ENCODE measurements at regions not wholly inside any gene's neighbourhood (a gene's known extent, or its start where the extent isn't known, plus 50 kb on each side); places are given as distances from the start of the nearest gene placed in this dataset.
A peak's percentile ranks its signal among the peaks of the same experiment; 100 is the strongest.
"Not testable (repeated sequence)": the region's sequence is repeated elsewhere in the genome, so short reads cannot be mapped to it uniquely, and the experiment has no call there.

DNA sequence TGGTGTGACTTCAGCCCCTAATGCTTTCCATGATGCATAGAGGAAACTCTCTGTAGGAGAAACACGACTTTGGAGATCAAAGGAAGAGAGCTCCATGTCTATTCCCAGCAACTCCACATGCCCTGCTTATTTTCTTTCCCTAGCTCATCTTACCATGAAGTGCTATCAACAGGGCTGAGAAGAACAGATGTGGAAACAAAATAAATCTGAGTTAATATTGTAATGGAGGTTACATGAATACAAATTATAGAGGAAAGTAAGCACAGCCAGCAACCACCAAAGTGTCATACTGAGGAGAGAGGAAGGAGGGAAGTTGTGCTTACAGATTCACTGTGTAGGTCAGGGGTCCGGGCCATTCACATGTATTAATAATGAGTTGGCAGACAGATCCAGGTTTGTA is 157.5 kb downstream of the RFPL4B start:
- DNase-seq, result no peak

DNA sequence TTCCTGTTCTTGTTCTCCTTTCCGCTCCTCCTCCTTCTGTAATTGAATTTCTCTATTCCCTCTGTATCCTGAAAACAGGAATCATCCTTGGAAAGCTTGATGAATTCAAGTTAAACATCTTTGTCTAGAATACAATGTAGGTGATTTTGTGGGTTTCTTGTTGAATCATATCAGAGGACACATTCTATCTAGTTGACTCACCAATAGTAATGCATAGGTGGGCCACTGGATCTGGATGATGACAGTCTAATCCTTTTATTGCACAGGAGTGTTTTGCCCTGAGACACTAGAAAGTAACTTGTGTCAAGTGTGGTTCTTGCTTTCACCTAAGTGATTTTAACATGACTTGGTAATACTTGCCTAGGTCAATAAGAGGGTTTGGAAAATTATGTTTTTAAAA is 164.3 kb downstream of the RFPL4B start:
- no peak for DNase-seq

DNA sequence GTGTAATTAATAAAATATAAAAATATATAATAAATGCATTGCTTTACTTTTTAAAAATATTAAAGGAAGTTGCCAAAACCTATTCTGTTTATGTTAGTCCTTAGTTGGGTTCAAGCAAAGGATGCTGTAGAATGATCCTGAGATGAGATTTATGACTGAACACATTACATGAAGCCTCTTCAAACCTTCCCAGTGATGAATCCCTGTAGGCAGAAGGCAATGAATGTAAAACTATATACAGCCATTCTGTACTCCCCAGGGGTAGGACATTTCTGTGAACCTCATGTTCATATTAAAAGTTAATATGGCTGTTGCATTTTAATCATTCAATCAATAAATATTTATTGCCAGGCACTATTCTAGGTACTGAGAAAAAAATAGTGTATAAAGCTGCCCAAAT is 166.0 kb downstream of the RFPL4B start:
- DNase-seq, result no peak

DNA sequence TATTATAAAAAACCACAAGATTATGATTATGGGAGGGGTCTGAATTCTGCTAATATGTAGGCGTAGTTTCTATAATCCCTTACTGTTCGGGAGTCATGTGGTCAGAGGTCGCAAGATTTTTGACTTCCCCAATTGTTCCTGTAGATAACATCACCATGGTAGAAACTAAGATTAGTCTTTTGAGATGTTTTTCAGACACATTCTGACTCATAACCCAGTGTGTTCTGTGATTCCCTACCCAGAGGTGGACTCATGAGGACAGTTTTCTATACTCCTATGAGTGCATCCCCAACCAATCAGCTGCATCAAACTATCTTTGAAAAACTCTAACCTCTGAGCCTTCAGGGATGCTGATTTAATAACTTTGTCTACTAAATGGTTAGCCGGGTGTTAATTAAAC is 175.5 kb downstream of the RFPL4B start:
- DNase-seq, result no peak

DNA sequence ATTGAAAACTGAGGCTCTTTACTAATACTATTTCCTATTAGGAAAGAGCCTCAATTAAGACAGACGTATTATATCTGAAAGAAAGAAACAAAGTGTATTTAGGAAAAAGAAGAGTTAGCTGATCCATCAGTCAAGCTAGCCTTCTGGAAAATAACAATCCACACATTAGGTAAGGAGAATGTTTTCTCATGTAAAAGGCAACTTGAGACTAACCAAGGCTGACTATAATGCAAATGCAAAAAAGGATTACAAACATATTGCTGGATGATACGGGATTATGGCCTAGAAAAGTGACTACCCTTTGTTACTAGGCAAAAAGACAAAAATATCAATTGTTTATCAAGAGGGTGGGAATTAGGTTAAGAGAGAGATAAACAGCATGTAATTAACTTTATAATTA is 176.9 kb downstream of the RFPL4B start:
- no peak for DNase-seq

DNA sequence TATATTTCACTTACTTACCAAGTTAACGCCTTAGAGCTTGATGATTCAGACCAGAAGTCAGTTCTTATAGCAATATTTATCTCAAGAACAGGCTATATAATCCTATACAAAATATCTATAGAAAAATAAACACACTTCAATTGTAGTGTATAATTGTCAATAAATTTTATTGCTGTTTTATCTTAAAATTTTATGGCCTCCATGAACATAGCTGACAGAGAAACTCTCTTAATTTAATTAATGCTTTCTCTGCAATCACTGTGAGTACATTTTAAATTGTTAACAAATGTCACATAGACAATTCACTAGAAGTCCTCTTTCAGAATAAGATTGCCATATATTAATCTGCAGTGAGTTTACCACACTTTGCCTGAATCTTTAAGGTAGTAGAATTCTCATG is 178.6 kb downstream of the RFPL4B start:
- no peak for DNase-seq

DNA sequence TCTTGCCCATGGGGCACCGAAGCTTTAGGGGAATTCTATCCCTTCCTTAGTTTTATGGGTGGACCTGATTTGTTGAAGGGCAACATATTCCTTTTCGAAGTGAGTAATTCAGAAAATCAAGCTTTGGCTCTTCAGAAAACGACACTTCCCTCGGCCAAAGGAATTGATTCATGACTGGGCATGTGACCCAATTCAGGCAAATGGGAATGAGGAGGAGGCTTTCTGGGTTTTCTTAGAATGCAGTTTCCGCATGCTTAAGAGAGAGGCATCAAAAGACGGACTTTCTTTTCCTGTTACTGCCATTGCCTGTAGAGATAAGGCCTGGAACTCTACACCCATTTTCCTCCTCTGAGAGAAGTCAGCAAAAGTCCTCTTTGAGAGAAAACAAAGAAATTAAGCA is 179.5 kb downstream of the RFPL4B start:
- no peak for DNase-seq

DNA sequence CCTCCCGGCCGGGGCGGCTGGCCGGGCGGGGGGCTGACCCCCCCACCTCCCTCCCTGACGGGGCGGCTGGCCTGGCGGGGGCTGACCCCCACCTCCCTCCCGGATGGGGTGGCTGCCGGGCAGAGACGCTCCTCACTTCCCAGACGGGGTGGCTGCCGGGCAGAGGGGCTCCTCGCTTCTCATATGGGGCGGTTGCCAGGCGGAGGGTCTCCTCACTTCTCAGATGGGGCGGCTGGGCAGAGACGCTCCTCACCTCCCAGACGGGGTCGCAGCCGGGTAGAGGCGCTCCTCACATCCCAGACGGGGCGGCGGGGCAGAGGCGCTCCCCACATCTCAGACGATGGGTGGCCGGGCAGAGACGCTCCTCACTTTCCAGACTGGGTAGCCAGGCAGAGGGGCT is 181.2 kb downstream of the RFPL4B start:
- not testable (repeated sequence) for DNase-seq

DNA sequence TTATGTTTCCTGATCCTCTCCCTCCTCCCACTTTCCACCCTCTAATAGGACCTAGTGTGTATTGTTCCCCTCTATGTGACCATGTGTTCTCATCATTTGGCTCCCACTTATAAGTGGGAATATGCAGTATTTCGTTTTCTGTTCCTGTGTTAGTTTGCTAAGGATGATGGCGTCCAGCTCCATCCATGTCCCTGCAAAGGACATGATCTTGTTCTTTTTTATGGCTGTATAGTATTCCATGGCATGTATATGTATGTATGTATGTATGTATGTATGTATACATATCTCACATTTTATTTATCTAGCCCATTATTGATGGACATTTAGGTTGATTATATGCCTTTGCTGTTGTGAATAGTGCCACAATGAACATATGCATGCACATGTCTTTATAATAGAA is 188.7 kb downstream of the RFPL4B start:
- no peak for DNase-seq

DNA sequence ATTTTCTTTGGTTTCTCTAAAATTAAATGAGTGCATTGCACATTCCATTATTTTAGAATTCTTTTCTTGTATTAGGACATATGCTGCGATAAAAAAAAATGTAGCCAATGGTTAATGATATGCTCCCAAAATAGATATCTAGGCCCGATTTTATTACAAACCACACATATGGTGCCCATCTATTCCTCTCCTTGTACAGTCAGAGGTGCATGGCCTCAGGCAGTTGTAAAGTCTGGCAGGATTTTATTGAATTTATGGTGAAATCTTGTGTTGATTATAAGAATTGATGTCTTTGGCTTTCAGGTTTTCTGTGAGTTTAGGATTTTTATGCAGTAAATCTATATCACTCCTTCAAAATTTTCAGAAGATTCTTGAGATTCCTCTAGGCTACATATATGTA is 192.2 kb downstream of the RFPL4B start:
- no peak for DNase-seq

DNA sequence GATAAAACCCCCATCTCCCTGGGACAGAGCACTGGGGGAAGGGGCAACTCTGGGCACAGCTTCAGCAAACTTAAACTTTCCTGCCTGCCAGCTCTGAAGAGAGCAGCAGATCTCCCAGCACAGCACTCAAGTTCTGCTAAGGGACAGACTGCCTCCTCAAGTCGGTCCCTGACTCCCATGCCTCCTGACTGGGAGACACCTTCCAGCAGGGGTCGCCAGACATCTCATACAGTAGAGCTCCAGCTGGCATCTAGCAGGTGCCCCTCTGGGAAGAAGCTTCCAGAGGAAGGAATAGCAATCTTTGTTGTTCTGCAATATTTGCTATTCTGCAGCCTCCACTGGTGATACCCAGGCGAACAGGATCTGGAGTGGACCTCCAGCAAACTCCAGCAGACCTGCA is 194.7 kb downstream of the RFPL4B start:
- DNase-seq, result not testable (repeated sequence)

DNA sequence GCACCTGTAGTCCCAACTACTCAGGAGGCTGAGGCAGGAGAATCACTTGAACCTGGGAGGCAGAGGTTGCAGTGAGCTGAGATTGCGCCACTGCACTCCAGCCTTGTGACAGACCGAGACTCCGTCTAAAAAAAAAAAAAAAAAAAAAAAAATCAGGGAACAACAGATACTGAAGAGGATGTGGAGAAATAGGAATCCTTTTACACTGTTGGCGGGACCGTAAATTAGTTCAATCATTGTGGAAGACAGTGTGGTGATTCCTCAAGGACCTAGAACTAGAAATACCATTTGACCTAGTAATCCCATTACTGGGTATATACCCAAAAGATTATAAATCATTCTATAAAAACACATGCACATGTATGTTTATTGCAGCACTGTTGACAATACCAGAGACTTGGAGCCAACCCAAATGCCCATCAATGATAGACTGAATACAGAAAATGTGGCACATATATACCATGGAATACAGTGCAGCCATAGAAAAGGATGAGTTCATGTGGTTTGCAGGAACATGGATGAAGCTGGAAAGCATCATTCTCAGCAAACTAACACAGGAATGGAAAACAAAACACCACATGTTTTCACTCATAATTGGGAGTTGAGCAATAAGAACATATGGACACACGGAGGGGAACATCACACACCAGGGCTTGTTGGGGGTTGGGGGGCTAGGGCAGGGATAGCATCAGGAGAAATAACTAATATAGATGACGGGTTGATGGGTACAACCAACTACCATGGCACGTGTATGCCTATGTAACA is 200.4 kb downstream of the RFPL4B start:
- not testable (repeated sequence) for DNase-seq

DNA sequence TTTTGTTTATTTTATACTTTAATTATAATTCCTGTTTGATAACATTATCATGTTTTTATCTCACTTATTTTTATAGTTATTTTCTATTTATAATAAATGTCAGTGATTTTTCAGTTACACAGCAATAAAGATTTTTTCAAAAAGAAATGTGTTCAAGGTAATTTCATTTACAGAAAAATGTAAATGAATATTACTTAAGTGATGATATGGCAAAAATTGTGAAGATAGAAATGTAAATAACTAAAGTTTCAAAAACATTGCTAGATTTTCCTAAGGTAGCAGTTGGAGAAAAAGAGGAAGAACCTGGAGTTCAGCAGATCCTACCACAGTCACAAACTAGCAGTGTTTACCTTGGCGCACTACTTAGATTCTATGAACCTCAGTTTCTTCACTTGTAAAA is 202.6 kb downstream of the RFPL4B start:
- no peak for DNase-seq

DNA sequence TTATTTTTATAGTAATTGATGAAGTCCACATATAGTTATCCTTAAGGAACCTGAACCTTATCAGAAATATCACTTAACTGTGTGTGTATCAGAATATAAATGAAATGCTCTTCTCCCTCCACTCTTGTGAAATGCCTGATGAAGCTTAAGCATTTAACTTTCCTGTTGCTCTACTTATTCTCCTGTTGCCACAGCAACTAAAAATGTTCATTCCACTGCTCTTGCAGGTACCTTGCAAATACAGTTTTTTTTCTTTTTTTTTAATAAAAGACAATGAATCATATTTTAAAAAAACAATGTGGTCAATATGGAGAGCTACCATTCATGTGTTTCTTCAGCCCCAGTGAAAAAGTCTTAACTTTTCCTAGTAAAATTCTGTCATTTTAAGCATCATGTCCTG is 210.3 kb downstream of the RFPL4B start:
- DNase-seq, result no peak

DNA sequence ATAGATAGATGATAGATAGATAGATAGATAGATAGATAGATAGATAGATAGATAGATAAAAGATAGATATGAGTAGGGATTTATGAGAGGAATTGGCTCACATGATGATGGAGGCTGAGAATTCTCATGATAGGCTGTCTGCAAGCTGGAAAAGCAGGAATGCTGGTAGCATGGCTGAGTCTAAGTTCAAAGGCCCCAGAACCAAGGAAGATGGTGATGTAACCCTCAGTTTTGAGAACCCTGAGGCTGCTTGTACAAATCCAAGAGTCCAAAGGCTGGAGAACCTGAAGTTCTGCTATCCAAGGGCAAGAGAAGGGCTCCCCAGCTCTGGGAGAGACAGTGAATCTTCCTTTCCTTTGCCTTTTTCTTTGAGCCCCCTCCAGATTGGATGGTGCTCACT is 210.8 kb downstream of the RFPL4B start:
- no peak for DNase-seq

DNA sequence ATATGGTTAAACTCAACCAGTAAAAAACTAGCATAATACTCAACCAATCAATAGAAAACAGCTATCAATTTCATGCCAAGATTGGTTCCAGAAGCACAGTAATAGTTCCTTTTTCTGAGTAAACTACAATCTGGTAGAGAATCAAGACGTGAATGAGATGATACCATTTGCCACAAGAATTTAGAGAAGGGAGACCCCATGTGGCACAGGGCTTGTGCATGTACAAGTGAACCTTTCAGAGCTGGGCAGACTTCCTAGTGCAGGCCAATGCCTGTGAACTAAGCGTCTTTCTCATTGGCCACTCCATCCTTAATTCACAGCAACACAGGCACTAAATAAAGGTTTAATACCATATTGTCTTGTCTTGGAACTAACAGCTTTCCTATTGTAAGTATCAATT is 213.5 kb downstream of the RFPL4B start:
- DNase-seq, result peak in 4 of 56 donors; percentile 0 to 8 (median 2)

DNA sequence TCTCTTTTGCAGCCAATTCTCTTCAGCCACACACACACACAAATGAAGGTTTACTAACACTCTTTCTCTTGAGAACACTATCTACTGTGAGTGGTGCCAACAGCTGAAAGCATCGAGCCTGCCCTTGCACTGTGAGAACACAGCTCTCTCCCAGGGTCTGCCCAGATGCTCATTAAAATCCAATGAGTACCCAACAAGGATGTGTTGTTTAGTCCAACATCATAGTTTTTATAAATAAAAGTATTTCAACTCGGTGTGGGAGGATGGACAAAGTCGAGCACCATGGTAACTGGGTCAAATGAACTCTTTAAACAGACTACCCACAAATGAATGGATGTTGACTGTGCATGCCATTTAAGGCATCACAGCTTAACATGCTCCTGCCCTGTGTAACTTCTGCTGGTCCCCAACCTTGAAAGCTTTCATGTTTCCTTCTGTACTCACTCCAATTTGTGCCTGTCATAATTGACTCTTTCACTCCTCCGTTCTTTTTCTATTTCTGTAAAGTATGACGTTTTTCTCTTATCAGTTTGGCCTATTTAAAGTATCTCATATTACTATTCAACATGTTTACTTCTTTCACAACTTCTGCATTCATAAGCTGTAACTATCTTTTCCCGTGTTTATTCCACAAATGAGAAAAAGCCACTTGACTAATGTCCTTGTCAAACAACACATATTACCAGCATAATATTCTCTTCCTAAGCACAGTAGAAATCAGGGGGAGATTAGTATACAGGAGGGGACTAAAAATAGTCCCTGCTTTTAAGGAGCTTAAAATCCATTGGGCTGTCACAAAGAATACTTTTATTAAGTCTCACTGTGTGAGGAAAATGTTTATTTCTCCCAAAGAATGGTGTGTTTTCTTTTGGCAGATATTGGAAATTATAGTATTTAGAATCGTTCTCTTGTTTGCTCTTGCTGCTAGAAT is 215.4 kb downstream of the RFPL4B start:
- peak in 43 of 56 donors; percentile 1 to 81 (median 21) for DNase-seq

DNA sequence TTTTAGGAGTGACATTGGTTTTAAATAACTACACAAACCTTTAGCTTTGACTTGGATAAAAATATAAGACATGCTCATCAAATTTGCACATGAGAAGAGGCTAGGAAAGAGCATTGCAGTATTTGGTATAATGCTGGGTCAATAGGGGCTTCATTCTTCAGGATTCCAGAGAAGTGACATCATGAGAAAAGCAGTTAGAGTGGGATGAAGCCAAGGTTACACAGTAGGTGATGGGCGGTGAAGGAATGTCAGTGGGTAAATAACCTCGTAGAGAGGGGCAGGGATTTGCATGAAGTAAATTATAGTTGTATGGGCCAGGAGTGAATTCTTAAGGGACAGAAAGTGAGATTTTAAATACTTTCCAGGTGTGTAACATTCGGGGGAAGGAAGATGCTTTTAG is 216.2 kb downstream of the RFPL4B start:
- no peak for DNase-seq

DNA sequence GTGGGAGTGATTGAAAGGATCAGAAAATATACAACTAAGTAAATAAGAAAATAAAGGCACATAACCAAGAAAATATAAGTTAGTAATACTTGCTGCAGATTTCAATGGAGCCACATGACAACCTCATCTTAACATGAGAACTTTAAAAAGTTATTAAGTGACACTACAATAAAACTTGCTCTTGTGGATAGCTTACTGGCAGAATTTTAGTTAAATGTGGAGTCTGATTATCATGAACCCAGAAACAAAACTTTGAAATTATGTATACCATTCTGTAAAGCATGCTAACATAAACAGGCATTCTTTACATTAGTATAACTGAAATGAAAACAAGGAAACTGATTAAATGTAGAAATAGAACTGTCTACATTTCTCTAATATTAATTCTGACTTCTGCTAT is 220.9 kb downstream of the RFPL4B start:
- no peak for DNase-seq

DNA sequence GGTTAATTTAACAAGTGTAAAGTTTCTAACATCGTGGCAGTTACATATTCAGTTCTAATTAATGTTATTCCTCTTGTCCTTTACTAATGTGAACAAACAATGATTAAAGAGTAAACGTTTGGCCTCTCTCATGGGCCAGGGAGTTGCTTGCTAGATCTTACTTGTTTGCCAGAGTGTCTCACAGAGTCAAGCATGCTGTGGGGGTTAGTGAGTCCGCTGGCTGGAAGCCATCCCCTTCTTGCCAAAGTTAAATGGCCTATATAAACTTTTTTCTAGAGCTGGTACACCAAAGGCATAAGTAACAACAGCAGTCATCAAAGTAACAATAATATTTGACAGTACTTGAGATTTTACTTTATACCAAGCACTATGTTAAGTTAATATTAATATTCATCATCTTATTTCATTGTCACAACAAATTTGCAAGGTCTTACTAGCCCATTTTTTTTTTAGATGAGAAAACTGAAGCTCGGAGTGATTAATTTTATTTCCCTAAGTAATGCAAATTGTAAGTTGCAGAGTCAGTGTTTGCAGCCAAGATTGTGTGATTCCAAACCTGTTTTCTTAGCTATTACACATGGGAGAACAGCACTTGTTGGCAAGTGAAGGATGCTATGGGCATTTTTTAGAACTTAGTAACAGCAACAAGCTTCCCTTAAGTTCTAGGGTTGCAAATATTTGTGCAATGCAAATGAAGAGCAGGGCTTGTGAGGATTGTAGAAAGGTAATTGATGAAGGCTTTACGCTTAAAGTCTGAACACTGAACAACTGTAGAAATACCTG is 224.5 kb downstream of the RFPL4B start:
- DNase-seq, result peak in 32 of 56 donors; percentile 0 to 56 (median 12)

DNA sequence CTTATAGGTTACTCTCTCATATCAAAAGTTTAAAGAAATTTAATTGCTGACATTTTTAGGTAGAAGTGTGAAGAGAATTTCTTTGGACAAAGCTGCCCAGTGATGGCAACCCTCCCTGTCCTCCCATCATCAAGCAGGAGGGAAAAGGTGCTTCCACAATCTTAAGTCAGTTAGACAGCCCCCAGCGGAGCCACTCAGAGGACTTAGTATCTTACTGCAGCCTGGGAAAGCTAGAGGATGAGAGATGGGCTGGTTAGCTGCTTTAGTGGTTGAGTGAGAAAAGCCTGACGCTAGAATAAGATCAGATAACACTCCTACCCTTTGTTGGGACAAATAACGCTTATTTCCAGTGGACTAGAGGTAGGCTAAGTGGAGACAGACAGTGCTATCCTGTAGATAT is 227.1 kb downstream of the RFPL4B start:
- DNase-seq, result no peak

DNA sequence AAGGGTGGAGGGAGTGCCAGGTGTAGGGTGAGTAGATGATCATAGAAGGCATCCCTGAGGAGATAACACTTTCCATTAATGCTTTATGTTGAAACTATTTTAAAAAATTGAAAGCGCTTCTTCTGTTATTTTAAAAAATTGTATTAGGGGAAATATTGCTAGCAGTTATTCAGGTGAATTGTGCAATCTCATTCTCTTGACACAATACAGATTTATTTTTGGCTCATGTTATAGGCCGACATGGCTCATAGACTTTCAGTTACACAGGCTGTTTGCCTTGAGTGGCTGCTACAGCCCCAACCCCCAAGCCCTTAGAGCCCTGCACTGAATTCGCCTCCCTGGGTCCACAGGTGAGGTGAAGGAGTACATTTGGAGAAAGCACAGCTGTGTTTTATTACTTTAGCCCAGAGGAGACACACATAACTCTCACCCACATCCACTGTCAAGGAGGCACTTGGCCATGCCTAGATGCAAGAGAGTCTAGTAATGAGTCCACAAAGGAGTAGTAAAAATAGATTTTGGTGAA is 228.2 kb downstream of the RFPL4B start:
- DNase-seq, result no peak
